HEK293T (cell line): ENCODE measurements at regions not wholly inside any gene's neighbourhood (a gene's known extent, or its start where the extent isn't known, plus 50 kb on each side); places are given as distances from the start of the nearest gene placed in this dataset.

ENCODE experiments used
- CTCF ChIA-PET: fragments of 350-600 bp; formaldehyde crosslinking; extraction: SDS; loops from one replicate; lab custom pipeline; 2021; ENCODE audit warnings: antibody characterized with exemption, inconsistent platforms; lab: Yijun Ruan, JAX
- POLR2A ChIA-PET: fragments of 350-600 bp; formaldehyde crosslinking; extraction: SDS; loops from one replicate; lab custom pipeline; 2020; ENCODE audit warnings: antibody characterized with exemption, inconsistent platforms; lab: Yijun Ruan, JAX
- DNase-seq: peaks from one replicate; pipeline ENCODE4 v3.0.0; 2012; ENCODE audit warnings: mixed read lengths; ENCODE audit errors: extremely low spot score
- ARNT ChIP-seq: fragments of 450-650 bp; IDR thresholded peaks from 2 replicates; pipeline ENCODE4 v1.6.1; 2017; ENCODE audit warnings: mild to moderate bottlenecking
- BHLHE40 ChIP-seq: fragments of 450-650 bp; IDR thresholded peaks from 2 replicates; pipeline ENCODE4 v1.6.1; 2016; ENCODE audit warnings: mild to moderate bottlenecking, moderate library complexity, borderline replicate concordance
- CTBP1 ChIP-seq: fragments of 450-650 bp; IDR thresholded peaks from 2 replicates; pipeline ENCODE4 v1.6.1; 2016; ENCODE audit warnings: borderline replicate concordance
- ELF4 ChIP-seq: fragments of 450-650 bp; IDR thresholded peaks from 2 replicates; pipeline ENCODE4 v1.6.1; 2017; ENCODE audit warnings: antibody characterized with exemption
- FOXA1 ChIP-seq: fragments of 450-650 bp; IDR thresholded peaks from 2 replicates; pipeline ENCODE4 v1.6.1; 2016; ENCODE audit warnings: mild to moderate bottlenecking
- FOXK2 ChIP-seq: fragments of 450-650 bp; IDR thresholded peaks from 2 replicates; pipeline ENCODE4 v1.6.1; 2016; ENCODE audit warnings: mild to moderate bottlenecking
- FOXM1 ChIP-seq: fragments of 450-650 bp; IDR thresholded peaks from 2 replicates; pipeline ENCODE4 v1.6.1; 2017; ENCODE audit warnings: mild to moderate bottlenecking, borderline replicate concordance
- HDGF ChIP-seq: fragments of 450-650 bp; IDR thresholded peaks from 2 replicates; pipeline ENCODE4 v1.6.1; 2017; ENCODE audit warnings: antibody characterized with exemption, borderline replicate concordance
- L3MBTL2 ChIP-seq: fragments of 450-650 bp; conservative IDR thresholded peaks from 2 replicates; pipeline ENCODE4 v1.6.1; 2016; ENCODE audit warnings: mild to moderate bottlenecking
- LEF1 ChIP-seq: fragments of 450-650 bp; IDR thresholded peaks from 2 replicates; pipeline ENCODE4 v1.6.1; 2017; ENCODE audit warnings: mild to moderate bottlenecking, borderline replicate concordance
- NFRKB ChIP-seq: fragments of 450-650 bp; IDR thresholded peaks from 2 replicates; pipeline ENCODE4 v1.6.1; 2016; ENCODE audit warnings: mild to moderate bottlenecking, moderate library complexity
- PKNOX1 ChIP-seq: fragments of 450-650 bp; IDR thresholded peaks from 2 replicates; pipeline ENCODE4 v1.6.1; 2016
- SP1 ChIP-seq: fragments of 450-650 bp; IDR thresholded peaks from 2 replicates; pipeline ENCODE4 v1.6.1; 2017
- SUZ12 ChIP-seq: fragments of 450-650 bp; IDR thresholded peaks from 2 replicates; pipeline ENCODE4 v1.6.1; 2016; ENCODE audit warnings: mild to moderate bottlenecking
- TARDBP ChIP-seq: fragments of 450-650 bp; IDR thresholded peaks from 2 replicates; pipeline ENCODE4 v1.6.1; 2016
- ZNF384 ChIP-seq: fragments of 450-650 bp; IDR thresholded peaks from 2 replicates; pipeline ENCODE4 v1.6.1; 2016

GRCh38 chr4:38320343-38320695 is 343.7 kb upstream of the KLF3 start:
- POLR2A ChIA-PET = interaction anchor here (1.2 kb wide), 1 partner anchor 342 kb away, joined by 4 read pairs; no protein-coding TSS in a partner anchor
- CTCF ChIA-PET = interaction anchor here (0.6 to 2.1 kb wide), 4 partner anchors 64 to 609 kb away, joined by 3 to 13 read pairs (median 3); no protein-coding TSS in a partner anchor
- TF ChIP-seq L3MBTL2 (no peak), FOXA1 (no peak), BHLHE40 (no peak), FOXK2 (no peak), TARDBP (no peak), SP1 (no peak), NFRKB (no peak), ZNF384 (no peak), PKNOX1 (no peak), CTBP1 (no peak), ARNT (no peak), FOXM1 (no peak), LEF1 (no peak), SUZ12 (no peak), ELF4 (no peak), HDGF (no peak)
- no peak for DNase-seq

- POLR2A ChIA-PET = interaction anchor here (1.2 kb wide), 1 partner anchor 341 kb away, joined by 4 read pairs; no protein-coding TSS in a partner anchor
- CTCF ChIA-PET = interaction anchor here (0.6 to 2.1 kb wide), 3 partner anchors 346 to 610 kb away, joined by 3 to 13 read pairs (median 3); no protein-coding TSS in a partner anchor
- TF ChIP-seq PKNOX1 (no peak), HDGF (no peak), ARNT (no peak), TARDBP (no peak), LEF1 (no peak), CTBP1 (no peak), NFRKB (no peak), ELF4 (no peak), SUZ12 (no peak), FOXM1 (no peak), FOXK2 (no peak), FOXA1 (no peak), L3MBTL2 (no peak), BHLHE40 (no peak), ZNF384 (no peak)
- no peak for DNase-seq
These were observed 343.2 kb upstream of the KLF3 start for GRCh38 chr4:38320833-38321232.

GRCh38 chr4:38322714-38323113 is 341.3 kb upstream of the KLF3 start:
- DNase-seq = no peak
- no peak for TF ChIP-seq HDGF
- 0 out of 2 replicates have a peak, but pooled peaks have one; percentile 11 for TF ChIP-seq ZNF384
- no peak for TF ChIP-seq L3MBTL2
- TF ChIP-seq SUZ12 = no peak
- no peak for TF ChIP-seq NFRKB
- TF ChIP-seq ELF4 = no peak
- no peak for TF ChIP-seq TARDBP
- no peak for TF ChIP-seq FOXA1
- no peak for TF ChIP-seq LEF1
- POLR2A ChIA-PET = no interaction called here
- CTCF ChIA-PET = no interaction called here

- no peak for DNase-seq
- CTCF ChIA-PET = interaction anchor here (0.6 kb wide), 2 partner anchors 144 to 1006 kb away, joined by 4 read pairs; no protein-coding TSS in a partner anchor
- TF ChIP-seq PKNOX1 = no peak
- no peak for TF ChIP-seq BHLHE40
- no peak for TF ChIP-seq FOXK2
- no peak for TF ChIP-seq L3MBTL2
- TF ChIP-seq ZNF384 = no peak
- no peak for TF ChIP-seq FOXA1
- no peak for TF ChIP-seq LEF1
- POLR2A ChIA-PET = no interaction called here
These were observed 340.8 kb upstream of the KLF3 start for GRCh38 chr4:38323141-38323641.

GRCh38 chr4:38324861-38325628 is 339.0 kb upstream of the KLF3 start:
- CTCF ChIA-PET = no interaction called here
- TF ChIP-seq FOXK2 (no peak), L3MBTL2 (no peak), BHLHE40 (no peak), NFRKB (no peak), PKNOX1 (no peak), FOXM1 (no peak), ZNF384 (no peak), TARDBP (no peak), ELF4 (no peak), CTBP1 (no peak), SP1 (no peak), SUZ12 (no peak), FOXA1 (no peak), ARNT (no peak), LEF1 (no peak), HDGF (no peak)
- DNase-seq = no peak
- POLR2A ChIA-PET = no interaction called here
